Mucosa of stomach (tissue), 1 donor: ENCODE measurements at regions not wholly inside any gene's neighbourhood (a gene's known extent, or its start where the extent isn't known, plus 50 kb on each side); places are given as distances from the start of the nearest gene placed in this dataset.
"Not testable (repeated sequence)": the region's sequence is repeated elsewhere in the genome, so short reads cannot be mapped to it uniquely, and the experiment has no call there.

ENCODE experiments used
- H3K27me3 ChIP-seq: one replicate; pipeline ENCODE4 v1.7.0; 2013; ENCODE audit warnings: mild to moderate bottlenecking, low read length; ENCODE audit not compliant: control insufficient read depth, insufficient read depth
- H3K36me3 ChIP-seq: one replicate; pipeline ENCODE4 v1.7.0; 2013; ENCODE audit warnings: low read length; ENCODE audit not compliant: control insufficient read depth, insufficient read depth
- H3K4me1 ChIP-seq: one replicate; pipeline ENCODE4 v1.7.0; 2013; ENCODE audit warnings: mild to moderate bottlenecking, low read length; ENCODE audit not compliant: control insufficient read depth, insufficient read depth
- H3K4me3 ChIP-seq: one replicate; pipeline ENCODE4 v1.7.0; 2013; ENCODE audit warnings: low read length
- H3K9ac ChIP-seq: one replicate; pipeline ENCODE4 v1.7.0; 2013; ENCODE audit warnings: mild to moderate bottlenecking, low read length, moderate library complexity
- H3K9me3 ChIP-seq: one replicate; pipeline ENCODE4 v1.7.0; 2013; ENCODE audit warnings: mild to moderate bottlenecking, low read length, moderate library complexity; ENCODE audit not compliant: control insufficient read depth
- donor health status: Pancreatic carcinoma.

DNA sequence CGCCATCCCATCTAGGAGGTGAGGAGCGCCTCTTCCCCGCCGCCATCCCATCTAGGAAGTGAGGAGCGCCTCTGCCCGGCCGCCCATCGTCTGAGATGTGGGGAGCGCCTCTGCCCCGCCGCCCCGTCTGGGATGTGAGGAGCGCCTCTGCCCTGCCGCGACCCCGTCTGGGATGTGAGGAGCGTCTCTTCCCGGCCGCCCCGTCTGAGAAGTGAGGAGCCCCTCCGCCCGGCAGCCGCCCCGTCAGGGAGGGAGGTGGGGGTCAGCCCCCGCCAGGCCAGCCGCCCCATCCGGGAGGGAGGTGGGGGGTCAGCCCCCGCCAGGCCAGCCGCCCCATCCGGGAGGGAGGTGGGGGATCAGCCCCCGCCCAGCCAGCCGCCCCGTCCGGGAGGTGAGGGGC is 212.2 kb downstream of the RRAGC start:
- H3K9ac ChIP-seq, H3K4me3 ChIP-seq, H3K36me3 ChIP-seq, H3K27me3 ChIP-seq, H3K9me3 ChIP-seq, H3K4me1 ChIP-seq: not testable (repeated sequence)

DNA sequence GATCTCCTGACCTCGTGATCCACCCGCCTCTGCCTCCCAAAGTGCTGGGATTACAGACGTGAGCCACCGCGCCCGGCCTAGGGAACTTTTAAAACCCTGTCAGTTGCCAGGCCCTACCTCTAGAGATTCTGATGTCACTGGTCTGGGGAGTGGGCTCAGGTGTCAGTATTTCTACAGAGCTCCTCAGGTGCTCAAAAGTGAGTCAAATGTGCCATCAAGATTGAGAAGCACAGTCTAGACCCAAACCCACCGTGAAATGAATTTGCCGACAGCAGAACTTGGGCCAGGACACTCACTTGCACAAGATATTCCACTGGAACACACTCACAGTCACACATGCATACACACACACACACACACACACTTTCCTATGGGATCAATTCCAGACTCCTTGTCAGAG is 215.5 kb downstream of the RRAGC start:
- H3K9ac ChIP-seq = no peak overlapping the region
- H3K4me1 ChIP-seq = no peaks in the 10 kb centered on the region
- no peaks in the 10 kb centered on the region for H3K27me3 ChIP-seq
- H3K4me3 ChIP-seq = no peak overlapping the region
- no peaks in the 10 kb centered on the region for H3K36me3 ChIP-seq
- no peaks in the 10 kb centered on the region for H3K9me3 ChIP-seq

DNA sequence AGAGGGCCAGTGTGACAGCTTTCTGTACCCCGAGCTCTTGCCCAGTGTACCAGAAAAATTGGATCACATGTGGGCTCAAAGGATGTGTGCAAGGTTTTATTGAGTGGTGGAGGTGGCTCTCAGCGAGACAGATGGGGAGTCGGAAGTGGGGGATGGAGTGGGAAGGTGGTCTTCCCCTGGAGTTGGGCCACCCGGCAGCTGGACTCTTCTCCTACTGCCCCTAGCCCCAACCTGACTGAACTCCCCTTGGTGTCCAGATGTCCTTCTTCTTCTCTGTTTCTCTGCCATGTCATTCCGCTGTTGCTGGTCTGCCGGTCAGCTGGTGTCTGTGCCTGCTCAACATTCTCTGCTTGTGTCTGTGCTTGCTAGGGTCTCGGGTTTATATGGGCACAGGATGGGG is 217.9 kb downstream of the RRAGC start:
- Histone ChIP-seq H3K4me1 (no peaks in the 10 kb centered on the region), H3K36me3 (no peaks in the 10 kb centered on the region), H3K27me3 (no peaks in the 10 kb centered on the region), H3K9ac (no peak overlapping the region), H3K9me3 (no peaks in the 10 kb centered on the region), H3K4me3 (no peak overlapping the region)

DNA sequence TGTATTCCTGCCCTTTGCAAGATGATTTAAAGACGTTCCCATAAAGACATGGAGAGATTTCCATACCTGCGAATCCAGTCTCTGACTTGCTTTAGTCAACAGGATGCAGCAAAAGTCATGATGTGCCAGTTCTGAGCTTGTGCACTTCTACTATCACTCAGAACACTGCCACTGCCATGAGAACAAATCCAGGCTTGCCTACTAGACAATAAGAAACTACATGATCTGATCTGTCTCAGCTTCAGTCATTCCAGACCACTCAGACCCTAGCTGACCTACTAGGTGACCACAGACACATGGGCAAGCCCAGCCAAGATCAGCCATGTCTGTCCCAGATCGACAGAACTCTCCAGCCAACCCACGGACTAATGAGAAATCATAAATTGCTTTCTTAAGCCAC is 219.2 kb downstream of the RRAGC start:
- H3K4me1 ChIP-seq = no peaks in the 10 kb centered on the region
- no peak overlapping the region for H3K9ac ChIP-seq

DNA sequence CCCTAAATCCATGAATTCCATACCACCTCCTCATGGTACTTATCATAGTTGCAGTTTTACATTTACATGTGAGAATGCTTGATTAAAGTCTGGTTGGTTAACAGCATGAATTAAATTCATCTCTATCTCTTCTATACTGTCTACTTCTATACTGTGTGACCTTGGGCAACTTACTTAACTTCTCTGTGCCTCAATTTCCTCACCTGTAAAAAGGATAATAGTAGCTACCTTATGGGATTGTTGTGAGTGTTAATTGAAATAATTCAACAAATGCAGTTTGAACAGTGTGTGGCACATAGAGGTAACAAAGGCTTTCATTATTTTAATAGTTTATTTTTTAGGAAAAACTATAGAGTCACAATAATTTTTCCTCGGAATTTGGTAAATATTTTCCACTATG is 231.3 kb downstream of the RRAGC start:
- no peak overlapping the region for H3K4me3 ChIP-seq
- H3K27me3 ChIP-seq = no peaks in the 10 kb centered on the region
- H3K9ac ChIP-seq = no peak overlapping the region
- no peaks in the 10 kb centered on the region for H3K4me1 ChIP-seq
- no peaks in the 10 kb centered on the region for H3K36me3 ChIP-seq
- H3K9me3 ChIP-seq = no peaks in the 10 kb centered on the region

More for the DNA sequence above, 219.2 kb downstream of the RRAGC start:
- Histone ChIP-seq H3K4me3 (no peak overlapping the region), H3K27me3 (no peaks in the 10 kb centered on the region), H3K9me3 (peaks cover 5% of the 10 kb centered on the region), H3K36me3 (no peaks in the 10 kb centered on the region)

DNA sequence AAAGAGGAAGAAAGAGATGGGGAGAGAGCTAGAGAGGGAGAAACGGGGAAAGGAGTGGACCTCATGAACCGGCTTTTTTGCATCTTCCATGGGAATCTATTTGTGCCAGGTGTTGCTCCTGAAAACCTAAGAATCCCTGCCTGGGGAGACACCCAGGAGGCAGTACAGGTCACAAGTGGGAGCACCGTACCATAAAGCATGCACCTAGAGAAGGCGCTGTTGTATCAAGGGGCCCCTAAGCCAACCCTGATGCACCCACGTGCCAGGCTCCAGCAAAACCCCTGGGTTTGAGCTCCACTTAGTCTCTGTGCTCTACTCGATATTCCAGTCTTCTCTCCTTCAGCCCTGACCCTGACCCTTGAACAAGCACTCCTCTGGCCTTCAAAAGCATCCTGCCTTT is 233.6 kb downstream of the RRAGC start:
- Histone ChIP-seq H3K27me3 (no peaks in the 10 kb centered on the region), H3K4me3 (no peak overlapping the region), H3K36me3 (no peaks in the 10 kb centered on the region), H3K4me1 (no peaks in the 10 kb centered on the region), H3K9me3 (no peaks in the 10 kb centered on the region), H3K9ac (no peak overlapping the region)

DNA sequence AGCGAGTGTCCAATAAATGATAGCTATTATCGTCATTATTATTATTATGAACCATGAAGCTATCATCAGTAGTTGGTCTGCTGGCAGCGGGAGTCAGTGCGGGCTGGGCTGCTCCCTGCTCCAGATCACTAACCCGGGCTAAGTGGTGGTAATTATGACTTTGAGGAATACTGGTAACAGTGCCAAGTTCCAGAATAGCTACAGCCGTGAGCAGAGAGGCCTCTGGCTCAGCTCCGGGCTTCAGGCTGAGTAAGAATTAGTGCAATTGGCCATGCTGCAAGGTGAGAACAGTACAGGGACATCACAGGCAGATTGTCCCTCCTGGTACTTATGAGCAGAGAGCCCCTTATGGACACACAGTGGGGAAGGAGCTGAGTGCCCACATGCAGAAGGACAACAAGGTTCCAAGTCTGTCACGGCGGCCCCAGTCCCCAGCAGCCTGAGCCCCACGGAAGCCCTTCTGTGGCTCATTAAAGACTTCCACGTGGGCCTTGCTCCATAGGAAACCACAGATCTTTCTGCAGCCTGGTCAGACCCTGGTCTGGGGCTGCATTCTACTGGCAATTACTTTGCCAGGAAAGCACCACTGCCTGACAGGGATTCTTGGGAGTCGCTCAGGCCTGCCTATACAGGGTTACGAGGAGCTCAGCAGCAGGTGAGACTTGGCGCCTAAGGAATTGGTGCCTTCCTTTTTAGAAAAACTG is 235.1 kb downstream of the RRAGC start:
- H3K4me3 ChIP-seq = no peak overlapping the region
- H3K9ac ChIP-seq = no peak overlapping the region
- H3K27me3 ChIP-seq = no peaks in the 10 kb centered on the region
- H3K4me1 ChIP-seq = no peaks in the 10 kb centered on the region
- no peaks in the 10 kb centered on the region for H3K9me3 ChIP-seq
- no peaks in the 10 kb centered on the region for H3K36me3 ChIP-seq

DNA sequence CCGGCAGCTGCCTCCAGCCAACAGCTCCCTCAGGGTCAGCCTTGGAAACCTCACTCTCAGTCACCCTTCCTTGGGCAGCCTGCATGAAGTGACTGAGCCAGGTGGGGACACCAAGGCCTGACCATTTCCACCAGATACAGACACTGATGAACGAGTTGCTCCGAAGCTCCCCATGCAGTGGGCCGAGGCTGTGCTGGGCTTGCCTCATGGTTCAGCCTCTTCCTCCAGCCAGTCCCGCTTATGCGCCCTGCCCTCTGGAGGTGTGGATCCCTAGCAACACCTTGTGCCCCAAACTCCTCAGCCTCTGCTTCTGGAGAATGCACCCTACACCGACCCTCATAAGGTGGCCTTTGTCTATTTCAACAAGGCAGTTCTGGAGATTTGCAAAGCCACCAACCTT is 236.0 kb downstream of the RRAGC start:
- Histone ChIP-seq H3K4me1 (no peaks in the 10 kb centered on the region), H3K27me3 (no peaks in the 10 kb centered on the region), H3K9me3 (no peaks in the 10 kb centered on the region), H3K9ac (no peak overlapping the region), H3K36me3 (no peaks in the 10 kb centered on the region), H3K4me3 (no peak overlapping the region)

DNA sequence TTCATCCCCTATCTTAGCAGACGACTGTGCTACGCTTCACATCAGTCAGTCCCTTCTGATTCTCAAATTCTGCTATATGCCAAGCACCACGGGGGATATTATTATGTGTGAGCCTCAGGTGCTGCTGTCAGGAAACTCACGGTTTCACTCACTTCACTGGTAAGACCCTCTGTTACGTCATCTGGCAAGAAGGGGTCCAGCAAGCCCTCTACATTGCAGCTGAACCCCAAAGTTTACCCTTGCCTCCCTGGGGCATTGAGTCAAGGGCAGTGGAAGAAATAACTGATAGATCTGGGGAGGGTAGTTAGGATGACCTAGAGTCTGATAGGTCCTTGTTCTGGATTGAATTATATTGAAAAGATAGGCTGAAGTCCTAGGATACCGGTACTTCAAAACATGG is 237.4 kb downstream of the RRAGC start:
- H3K36me3 ChIP-seq = no peaks in the 10 kb centered on the region
- no peak overlapping the region for H3K9ac ChIP-seq
- H3K4me1 ChIP-seq = no peaks in the 10 kb centered on the region
- H3K27me3 ChIP-seq = no peaks in the 10 kb centered on the region
- no peaks in the 10 kb centered on the region for H3K9me3 ChIP-seq
- H3K4me3 ChIP-seq = no peak overlapping the region

DNA sequence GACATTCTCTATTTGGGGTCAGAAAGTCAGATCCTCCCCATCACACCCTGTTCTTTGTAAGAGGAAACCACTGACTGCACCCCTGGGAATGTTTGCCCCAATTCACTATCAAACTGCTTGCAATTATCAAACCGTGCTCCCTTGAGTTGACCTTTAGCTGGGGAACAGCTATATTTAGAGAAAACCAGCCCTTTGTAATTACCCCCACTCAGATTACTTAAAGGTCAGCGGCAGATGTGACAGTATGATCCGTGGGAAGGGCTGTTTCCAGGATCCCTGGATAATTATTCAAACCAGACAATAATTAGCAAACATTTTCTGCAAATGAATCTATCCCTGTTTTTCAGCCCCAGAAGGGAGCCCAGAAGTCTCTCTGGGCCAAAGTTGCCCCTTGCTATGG is 242.7 kb downstream of the RRAGC start:
- Histone ChIP-seq H3K4me3 (no peak overlapping the region), H3K36me3 (no peaks in the 10 kb centered on the region), H3K9me3 (no peaks in the 10 kb centered on the region), H3K4me1 (no peaks in the 10 kb centered on the region), H3K9ac (no peak overlapping the region), H3K27me3 (no peaks in the 10 kb centered on the region)

DNA sequence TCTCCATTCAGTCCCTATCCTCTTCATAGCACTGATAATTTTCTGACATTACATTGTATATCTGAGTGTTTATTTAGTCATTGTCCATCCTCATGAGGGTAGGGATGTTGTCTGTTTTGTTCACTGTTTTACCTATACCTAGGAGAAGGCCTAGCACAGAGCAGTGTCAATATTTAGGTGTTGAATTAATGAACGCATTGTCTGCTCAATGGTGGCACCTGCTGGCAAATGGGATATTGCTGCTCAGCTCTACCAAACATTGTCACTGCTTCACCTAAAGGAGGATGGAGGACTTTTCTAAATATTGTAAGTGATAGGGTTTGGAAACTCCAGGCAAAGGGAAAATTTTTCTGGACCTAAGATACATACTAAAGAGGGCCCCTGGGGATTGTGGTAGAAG is 243.9 kb downstream of the RRAGC start:
- no peaks in the 10 kb centered on the region for H3K27me3 ChIP-seq

DNA sequence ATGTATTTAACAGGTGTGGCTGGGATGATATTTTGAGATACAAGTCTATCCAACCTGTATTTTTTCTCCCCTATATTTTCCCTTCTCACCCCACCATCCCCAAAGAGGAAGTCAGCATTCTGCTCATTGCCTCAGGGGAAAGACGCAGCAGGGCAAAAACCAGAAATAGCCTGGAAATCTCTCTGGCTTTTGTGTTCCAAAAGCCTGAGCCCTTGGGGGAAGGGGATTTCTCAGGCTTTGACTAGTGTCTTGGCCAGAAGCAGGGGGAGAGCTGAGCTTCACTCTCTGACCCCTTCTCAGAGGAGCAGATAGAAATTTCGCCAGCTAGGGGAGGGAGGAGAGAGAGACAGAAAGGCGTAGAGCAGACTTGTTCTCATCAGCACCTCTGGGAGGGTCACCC is 244.7 kb downstream of the RRAGC start:
- Histone ChIP-seq H3K4me1 (no peaks in the 10 kb centered on the region), H3K4me3 (no peak overlapping the region), H3K36me3 (no peaks in the 10 kb centered on the region), H3K9ac (no peak overlapping the region), H3K9me3 (no peaks in the 10 kb centered on the region), H3K27me3 (no peaks in the 10 kb centered on the region)

More for the DNA sequence above, 243.9 kb downstream of the RRAGC start:
- Histone ChIP-seq H3K36me3 (no peaks in the 10 kb centered on the region), H3K9ac (no peak overlapping the region), H3K9me3 (no peaks in the 10 kb centered on the region), H3K4me1 (no peaks in the 10 kb centered on the region), H3K4me3 (no peak overlapping the region)

DNA sequence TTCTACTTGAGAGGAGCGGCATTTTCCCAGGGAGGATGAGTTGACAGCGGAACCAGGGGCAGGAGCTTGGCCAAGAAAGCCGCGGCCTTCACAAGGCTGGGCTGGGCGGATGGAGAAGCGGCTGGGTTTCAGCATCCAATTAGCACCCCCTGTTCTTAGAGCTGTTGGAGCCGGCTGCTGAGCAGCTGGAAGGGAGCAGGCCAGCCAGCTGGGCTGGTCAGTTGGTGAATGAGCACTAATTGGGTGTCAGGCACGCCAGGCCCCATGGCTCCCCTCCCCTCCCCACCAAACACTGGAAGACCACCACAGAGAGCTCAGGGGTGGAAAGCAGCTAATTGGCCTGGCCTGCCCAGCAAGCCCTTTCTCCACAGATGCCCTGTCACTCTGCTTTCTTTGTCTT is 245.6 kb downstream of the RRAGC start:
- no peaks in the 10 kb centered on the region for H3K4me1 ChIP-seq
- H3K27me3 ChIP-seq = no peaks in the 10 kb centered on the region
- H3K36me3 ChIP-seq = no peaks in the 10 kb centered on the region
- no peaks in the 10 kb centered on the region for H3K9me3 ChIP-seq
- no peak overlapping the region for H3K9ac ChIP-seq
- H3K4me3 ChIP-seq = no peak overlapping the region
